IMR-90 (cell line): ENCODE measurements at regions not wholly inside any gene's neighbourhood (a gene's known extent, or its start where the extent isn't known, plus 50 kb on each side); places are given as distances from the start of the nearest gene placed in this dataset.
A peak's percentile ranks its signal among the peaks of the same experiment; 100 is the strongest.

Experiments used
- ATAC-seq: fragments of 200-7000 bp; cut with Tn5 transposase; 2 replicates; pipeline ENCODE4 v1.9.1; 2020; ENCODE audit warnings: low read depth, mild to moderate bottlenecking, moderate library complexity
- BruUV-seq: library from RNA; stranded (reverse); fragments of 400-500 nt; replicated peaks from 2 replicates; lab custom pipeline; 2021; lab: Mats Ljungman, UMichigan
- CTCF ChIA-PET: fragments of 300-600 bp; formaldehyde crosslinking; extraction: SDS; loops from one replicate; lab custom pipeline; 2021; ENCODE audit warnings: antibody characterized with exemption; lab: Yijun Ruan, JAX
- POLR2A ChIA-PET: fragments of 300-600 bp; sonication (Branson Sonifier 250); formaldehyde crosslinking; loops from one replicate; lab custom pipeline; 2022; ENCODE audit warnings: antibody characterized with exemption; ENCODE audit not compliant: unreplicated experiment; lab: Charles Lee
- DNase-seq: peaks from one replicate; pipeline ENCODE4 v3.0.0; 2013
- H2AFZ ChIP-seq: replicated peaks from 2 replicates; pipeline ENCODE3; 2013; ENCODE audit warnings: low read length, mild to moderate bottlenecking; ENCODE audit not compliant: poor library complexity
- H2AK5ac ChIP-seq: 2 replicates; pipeline ENCODE4 v1.6.1; 2013; ENCODE audit warnings: low read depth, low read length, inconsistent platforms
- H2AK9ac ChIP-seq: replicated peaks from 2 replicates; pipeline ENCODE3; 2013; ENCODE audit warnings: mild to moderate bottlenecking, low read depth, low read length, moderate library complexity; ENCODE audit not compliant: poor library complexity
- H2BK120ac ChIP-seq: 2 replicates; pipeline ENCODE4 v1.6.1; 2013; ENCODE audit warnings: low read depth, low read length, inconsistent platforms
- H2BK15ac ChIP-seq: 3 replicates; pipeline ENCODE4 v1.6.1; 2013; ENCODE audit warnings: low read depth, low read length, inconsistent platforms
- H2BK20ac ChIP-seq: 2 replicates; pipeline ENCODE4 v1.6.1; 2013; ENCODE audit warnings: low read depth, mild to moderate bottlenecking, inconsistent platforms, low read length, moderate library complexity
- H2BK5ac ChIP-seq: 2 replicates; pipeline ENCODE4 v1.6.1; 2013; ENCODE audit warnings: mild to moderate bottlenecking, low read depth, low read length, inconsistent platforms; ENCODE audit not compliant: poor library complexity, severe bottlenecking
- H3K14ac ChIP-seq: replicated peaks from 2 replicates; pipeline ENCODE4 v1.6.1; 2013; ENCODE audit warnings: low read depth, low read length, inconsistent platforms
- H3K18ac ChIP-seq: 2 replicates; pipeline ENCODE4 v1.6.1; 2013; ENCODE audit warnings: low read depth, low read length, control low read depth
- H3K23ac ChIP-seq: 2 replicates; pipeline ENCODE4 v1.6.1; 2013; ENCODE audit warnings: low read depth, low read length, inconsistent platforms
- H3K27ac ChIP-seq: 2 replicates; pipeline ENCODE4 v1.5.1; 2013; ENCODE audit warnings: mild to moderate bottlenecking, control low read depth, low read length; ENCODE audit not compliant: insufficient read depth
- H3K27me3 ChIP-seq: 2 replicates; pipeline ENCODE4 v1.6.1; 2013; ENCODE audit warnings: low read length; ENCODE audit not compliant: control insufficient read depth, insufficient read depth
- H3K36me3 ChIP-seq: 2 replicates; pipeline ENCODE4 v1.6.1; 2013; ENCODE audit warnings: low read length, mixed read lengths; ENCODE audit not compliant: control insufficient read depth, insufficient read depth
- H3K4ac ChIP-seq: 2 replicates; pipeline ENCODE4 v1.6.1; 2013; ENCODE audit warnings: low read depth, low read length, inconsistent platforms
- H3K4me1 ChIP-seq: 2 replicates; pipeline ENCODE4 v1.6.1; 2013; ENCODE audit warnings: low read length, mixed read lengths; ENCODE audit not compliant: control insufficient read depth, insufficient read depth
- H3K4me2 ChIP-seq: 2 replicates; pipeline ENCODE4 v1.6.1; 2013; ENCODE audit warnings: low read depth, mild to moderate bottlenecking, control low read depth, low read length, moderate library complexity
- H3K4me3 ChIP-seq: 2 replicates; pipeline ENCODE4 v1.5.1; 2013; ENCODE audit warnings: low read depth, mild to moderate bottlenecking, control low read depth, low read length, moderate library complexity; ENCODE audit not compliant: insufficient read depth
- H3K56ac ChIP-seq: 2 replicates; pipeline ENCODE4 v1.6.1; 2013; ENCODE audit warnings: low read length, inconsistent platforms; ENCODE audit not compliant: insufficient read depth; ENCODE audit errors: extremely low read depth
- H3K79me1 ChIP-seq, 2 experiments: 2 replicates each; pipeline ENCODE4 v1.6.1; 2013; ENCODE audit warnings: low read length in 2 of 2, inconsistent platforms in 1 of 2, low read depth in 1 of 2
- H3K9ac ChIP-seq: 2 replicates; pipeline ENCODE4 v1.6.1; 2013; ENCODE audit warnings: low read depth, low read length, control low read depth
- H3K9me1 ChIP-seq: 2 replicates; pipeline ENCODE4 v1.6.1; 2013; ENCODE audit warnings: low read length, inconsistent platforms; ENCODE audit not compliant: insufficient read depth
- H3K9me3 ChIP-seq: 2 replicates; pipeline ENCODE4 v1.6.1; 2013; ENCODE audit warnings: low read length; ENCODE audit not compliant: control insufficient read depth, insufficient read depth
- H4K20me1 ChIP-seq: 2 replicates; pipeline ENCODE4 v1.6.1; 2013; ENCODE audit warnings: low read length, inconsistent platforms; ENCODE audit not compliant: insufficient read depth
- H4K5ac ChIP-seq: 2 replicates; pipeline ENCODE4 v1.6.1; 2013; ENCODE audit warnings: mild to moderate bottlenecking, low read depth, low read length, control low read depth
- H4K8ac ChIP-seq, 2 experiments: 2 replicates each; pipeline ENCODE4 v1.6.1; 2013; ENCODE audit warnings: low read depth in 2 of 2, low read length in 2 of 2, control low read depth in 1 of 2, inconsistent platforms in 1 of 2
- H4K91ac ChIP-seq: 2 replicates; pipeline ENCODE4 v1.6.1; 2013; ENCODE audit warnings: low read depth, low read length, inconsistent platforms; ENCODE audit not compliant: insufficient read depth
- RCOR1 ChIP-seq: IDR thresholded peaks from 2 replicates; pipeline ENCODE4 v1.6.1; 2012; ENCODE audit warnings: mild to moderate bottlenecking, low read length, improper control_type of control experiment; ENCODE audit not compliant: insufficient replicate concordance
- WGBS, 2 experiments: methylation state at CpG; one replicate each; pipeline versions ENCODE4 v1.1.5 to v1.1.7; 2013; ENCODE audit warnings: missing lambda C conversion rate in 2 of 2; ENCODE audit not compliant: insufficient read length in 1 of 2; ENCODE audit errors: extremely low coverage in 2 of 2; 5-methylcytosine and 5-hydroxymethylcytosine counted together
- dilution Hi-C: fragments of 300-500 bp; cut with HindIII; formaldehyde crosslinking; loops from one replicate; pipeline ENCODE4 v1.14.3; 2018; ENCODE audit warnings: low sequenced_read_pairs; ENCODE audit not compliant: unreplicated experiment
- in situ Hi-C: fragments of 300-500 bp; cut with MboI; formaldehyde crosslinking; loops from 3 replicates; pipeline ENCODE4 v1.14.3; 2019; ENCODE audit warnings: low sequenced_read_pairs, inconsistent platforms, mixed read lengths
- intact Hi-C: fragments of 100-400 bp; cut with micrococcal nuclease; formaldehyde crosslinking; loops from 2 replicates; pipeline ENCODE4 v1.10.0; 2022
- TF ChIP-seq, protein P1 (sequence below): fragments of 150-350 bp; IDR thresholded peaks from 2 replicates; pipeline ENCODE4 v1.6.1; 2017; ENCODE audit warnings: mild to moderate bottlenecking, antibody characterized with exemption, low read length, low read depth

DNA sequence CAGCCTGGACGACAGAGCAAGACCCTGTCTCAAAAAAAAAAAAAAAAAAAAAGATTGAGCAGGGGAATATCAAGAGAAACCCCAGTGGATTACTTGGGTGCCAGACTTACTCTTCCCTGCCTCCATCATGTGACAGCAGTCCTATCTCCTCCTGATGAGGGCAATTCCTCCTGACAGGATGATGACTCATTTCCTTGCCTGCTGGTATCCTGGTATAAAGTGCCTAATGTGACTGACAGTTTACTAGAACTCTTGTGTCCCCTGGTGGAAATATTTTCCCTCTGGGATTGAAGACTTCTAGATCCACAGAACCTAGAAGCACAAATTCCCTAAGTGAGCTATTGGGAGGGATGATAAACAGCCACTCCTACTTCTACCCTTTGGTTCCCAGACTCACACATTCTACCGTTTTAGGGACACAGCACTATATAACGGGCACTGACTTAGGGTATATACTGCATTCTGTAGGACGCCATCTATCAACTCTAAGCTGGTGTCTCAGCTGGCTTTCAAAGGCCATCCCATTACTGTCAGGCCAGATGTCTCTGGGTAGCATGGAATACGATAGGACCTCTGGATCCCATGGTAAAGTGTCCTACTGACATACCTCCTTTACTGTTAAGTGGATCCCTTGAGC, 114.6 kb upstream of the MED13 start:
- Histone ChIP-seq H3K9me1 (no peaks in the 10 kb centered on the region), H3K27me3 (no peaks in the 10 kb centered on the region), H3K18ac (no peak overlapping the region), H2AK9ac (no peak overlapping the region), H2BK5ac (no peak overlapping the region), H4K8ac (no peak overlapping the region), H3K4ac (no peak overlapping the region), H3K23ac (no peak overlapping the region), H4K91ac (no peak overlapping the region), H3K36me3 (no peaks in the 10 kb centered on the region), H3K9me3 (peaks cover 4% of the 10 kb centered on the region), H3K4me1 (no peaks in the 10 kb centered on the region), H2AK5ac (no peak overlapping the region), H3K79me1 (no peaks in the 10 kb centered on the region), H3K4me2 (no peak overlapping the region), H2AFZ (no peak overlapping the region), H2BK20ac (no peak overlapping the region), H2BK15ac (no peak overlapping the region), H3K56ac (no peak overlapping the region), H3K27ac (no peak overlapping the region), H3K4me3 (no peak overlapping the region), H4K20me1 (no peaks in the 10 kb centered on the region), H3K9ac (no peak overlapping the region), H2BK120ac (no peak overlapping the region), H3K14ac (no peak overlapping the region), H4K5ac (no peak overlapping the region)
- ATAC-seq (no peak), DNase-seq (peak; percentile 50)
- WGBS, 2 experiments = 60% methylated on average over 1 of the region's 5 CpGs; no CpG with 5 or more reads in 1 of the 2 experiments
- BruUV-seq = no TSS peak
- intact Hi-C loops (no loop called here), dilution Hi-C loops (no loop called here), in situ Hi-C loops (no loop called here)
- POLR2A ChIA-PET = no interaction called here
- CTCF ChIA-PET = interaction anchor here (1.0 kb wide), 1 partner anchor 19 kb away, joined by 3 read pairs; no protein-coding TSS in a partner anchor
- TF ChIP-seq, protein P1, sequence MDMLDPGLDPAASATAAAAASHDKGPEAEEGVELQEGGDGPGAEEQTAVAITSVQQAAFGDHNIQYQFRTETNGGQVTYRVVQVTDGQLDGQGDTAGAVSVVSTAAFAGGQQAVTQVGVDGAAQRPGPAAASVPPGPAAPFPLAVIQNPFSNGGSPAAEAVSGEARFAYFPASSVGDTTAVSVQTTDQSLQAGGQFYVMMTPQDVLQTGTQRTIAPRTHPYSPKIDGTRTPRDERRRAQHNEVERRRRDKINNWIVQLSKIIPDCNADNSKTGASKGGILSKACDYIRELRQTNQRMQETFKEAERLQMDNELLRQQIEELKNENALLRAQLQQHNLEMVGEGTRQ = peak; percentile 38; the same call in 1 of the 2 replicates
- no peak for TF ChIP-seq RCOR1
